ENCODE measurements at regions not wholly inside any gene's neighbourhood (a gene's known extent, or its start where the extent isn't known, plus 50 kb on each side); places are given as distances from the start of the nearest gene placed in this dataset.

GRCh38 chr2:195320413-195320973 is 336.5 kb upstream of the SLC39A10 start (continued):
- TF ChIP-seq E2F6 (IDR thresholded peaks at IDR 0.05) (no peak), CHD7 (IDR thresholded peaks at IDR 0.05; ENCODE audit: insufficient replicate concordance, low read length) (no peak), MAX (IDR thresholded peaks at IDR 0.05) (no peak), EZH2 (IDR thresholded peaks at IDR 0.05; ENCODE audit: low read depth, low read length, severe bottlenecking) (no peak), CTBP2 (IDR thresholded peaks at IDR 0.05; ENCODE audit: borderline replicate concordance, insufficient read depth, insufficient read length, low read length) (no peak)
